T-cell (primary cell): ENCODE measurements at regions not wholly inside any gene's neighbourhood (a gene's known extent, or its start where the extent isn't known, plus 50 kb on each side); places are given as distances from the start of the nearest gene placed in this dataset.
"Not testable (repeated sequence)": the region's sequence is repeated elsewhere in the genome, so short reads cannot be mapped to it uniquely, and the experiment has no call there.

Experiments
- ATAC-seq, 4 experiments: fragments of 200-7000 bp in 3 of 4; fragments of 150-1000 bp in 1 of 4; cut with Tn5 transposase; replicated peaks in 1 of 4; 1 replicate in 3 of 4; 2 replicates in 1 of 4; pipeline ENCODE4 v1.10.0; 2021; ENCODE audit warnings: moderate library complexity in 3 of 4, mild to moderate bottlenecking in 2 of 4, moderate number of reproducible peaks in 1 of 4
- CTCF ChIA-PET, 2 donors: fragments of 300-600 bp; sonication (Branson Sonifier 250); formaldehyde crosslinking; loops; one replicate each; lab custom pipeline; 2022; ENCODE audit warnings: antibody characterized with exemption in 2 of 2; lab: Charles Lee
- POLR2A ChIA-PET, 2 donors: fragments of 300-600 bp; sonication (Branson Sonifier 250); formaldehyde crosslinking; loops; one replicate each; lab custom pipeline; 2022; ENCODE audit warnings: antibody characterized with exemption in 2 of 2; lab: Charles Lee
- DNase-seq, 35 experiments: peaks; one replicate each; pipeline versions ENCODE4 v3.0.0 to v3.0.0-alpha.2; 2013 to 2023
- H3K27ac ChIP-seq: one replicate; pipeline ENCODE4 v1.5.1; 2013; ENCODE audit warnings: low read length
- H3K27me3 ChIP-seq, 2 experiments: replicated peaks in 1 of 2; 1 replicate in 1 of 2; 2 replicates in 1 of 2; pipeline versions ENCODE4 v1.6.1 to v1.7.0; 2013; ENCODE audit warnings: low read length in 1 of 2, mixed read lengths in 1 of 2; ENCODE audit not compliant: control insufficient read depth in 2 of 2, insufficient read depth in 2 of 2; ENCODE audit errors: extremely low read depth in 1 of 2
- H3K36me3 ChIP-seq, 2 donors: 1 replicate in 1 of 2; 2 replicates in 1 of 2; pipeline versions ENCODE4 v1.6.1 to v1.7.0; 2013; ENCODE audit warnings: low read length in 1 of 2; ENCODE audit not compliant: control insufficient read depth in 2 of 2, insufficient read depth in 1 of 2; ENCODE audit errors: extremely low read depth in 1 of 2
- H3K4me1 ChIP-seq, 2 experiments: 1 replicate in 1 of 2; 2 replicates in 1 of 2; pipeline versions ENCODE4 v1.6.1 to v1.7.0; 2013; ENCODE audit warnings: low read length in 2 of 2, mixed read lengths in 1 of 2; ENCODE audit not compliant: insufficient read depth in 2 of 2, control insufficient read depth in 1 of 2; ENCODE audit errors: extremely low read depth in 1 of 2
- H3K4me3 ChIP-seq, 2 donors: 1 replicate in 1 of 2; 2 replicates in 1 of 2; pipeline versions ENCODE4 v1.5.1 to v1.7.0; 2013; ENCODE audit warnings: mild to moderate bottlenecking in 2 of 2, low read length in 1 of 2, moderate library complexity in 1 of 2; ENCODE audit not compliant: control insufficient read depth in 1 of 2; ENCODE audit errors: extremely low read depth in 1 of 2
- H3K9me3 ChIP-seq: 2 replicates; pipeline ENCODE4 v1.7.0; 2013
- H3K27ac Mint-ChIP-seq, 2 donors: one replicate each; pipeline ENCODE4 v1.8.0; 2020 to 2021; ENCODE audit warnings: mild to moderate bottlenecking in 2 of 2, mixed read lengths in 2 of 2
- H3K27me3 Mint-ChIP-seq, 2 donors: one replicate each; pipeline ENCODE4 v1.8.0; 2021 to 2022; ENCODE audit warnings: mixed read lengths in 2 of 2
- H3K36me3 Mint-ChIP-seq: one replicate; pipeline ENCODE4 v1.8.0; 2021; ENCODE audit warnings: mixed read lengths
- H3K4me1 Mint-ChIP-seq, 3 donors: one replicate each; pipeline ENCODE4 v1.8.0; 2020 to 2022; ENCODE audit warnings: mixed read lengths in 3 of 3, mild to moderate bottlenecking in 1 of 3
- H3K4me3 Mint-ChIP-seq, 3 donors: one replicate each; pipeline ENCODE4 v1.8.0; 2020 to 2022; ENCODE audit warnings: mild to moderate bottlenecking in 3 of 3, mixed read lengths in 3 of 3, moderate library complexity in 3 of 3
- H3K9me3 Mint-ChIP-seq, 3 donors: one replicate each; pipeline ENCODE4 v1.8.0; 2020 to 2022; ENCODE audit warnings: mixed read lengths in 3 of 3
- WGBS: methylation state at CpG from one replicate; pipeline ENCODE4 v1.1.5; 2013; ENCODE audit warnings: missing lambda C conversion rate; ENCODE audit not compliant: insufficient coverage; 5-methylcytosine and 5-hydroxymethylcytosine counted together

DNA sequence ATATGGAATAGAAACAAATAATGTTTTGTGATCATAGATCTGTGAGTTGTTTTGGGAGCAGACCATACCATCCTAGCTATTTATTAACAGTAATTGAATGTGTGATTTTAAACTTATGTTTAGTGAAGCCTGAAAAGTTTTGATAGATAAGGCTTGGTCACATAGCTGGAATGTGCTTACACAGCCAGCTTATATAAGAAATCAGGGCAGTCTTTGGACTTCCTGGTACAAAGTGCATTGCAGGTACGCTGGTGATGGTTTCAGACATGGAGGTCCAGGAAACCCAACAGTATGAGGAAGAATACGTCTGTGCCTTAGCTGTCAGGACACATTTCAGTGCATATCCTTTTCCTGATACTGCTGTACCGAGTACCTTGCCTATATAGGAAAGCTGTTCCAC is 2316.2 kb upstream of the PCDH20 start:
- no peak overlapping the region for H3K27ac ChIP-seq
- no peaks in the 10 kb centered on the region for H3K27me3 ChIP-seq
- Mint-ChIP-seq H3K4me3 (no peak overlapping the region), H3K27me3 (no peaks in the 10 kb centered on the region), H3K27ac (no peak overlapping the region), H3K36me3 (no peaks in the 10 kb centered on the region), H3K9me3 (peaks cover 2 to 12% (median 7%) of the 10 kb centered on the region in 3 donors), H3K4me1 (no peaks in the 10 kb centered on the region)
- ChIA-PET POLR2A (no interaction called here), CTCF (no interaction called here)
- no peaks in the 10 kb centered on the region for H3K9me3 ChIP-seq
- WGBS, result 68% methylated on average over 2 of the region's 3 CpGs
- DNase-seq (no peak), ATAC-seq (no peak)
- no peak overlapping the region for H3K4me3 ChIP-seq
- no peaks in the 10 kb centered on the region for H3K36me3 ChIP-seq
- H3K4me1 ChIP-seq, result no peaks in the 10 kb centered on the region

DNA sequence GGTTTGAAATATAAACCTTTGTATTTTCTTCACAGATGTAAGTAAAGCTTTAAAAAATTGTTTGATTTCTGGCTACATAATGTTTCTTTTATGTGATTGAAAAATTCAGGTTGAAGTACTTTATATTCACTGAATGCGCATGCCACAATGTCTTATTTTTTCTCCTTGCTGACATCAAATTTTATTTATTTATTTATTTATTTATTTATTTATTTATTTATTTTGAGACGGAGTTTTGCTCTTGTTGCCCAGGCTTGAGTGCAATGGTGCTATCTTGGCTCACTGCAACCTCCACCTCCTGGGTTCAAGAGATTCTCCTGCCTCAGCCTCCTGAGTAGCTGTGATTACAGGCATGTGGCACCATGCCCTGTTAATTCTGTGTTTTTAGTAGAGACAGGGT is 2296.5 kb upstream of the PCDH20 start:
- H3K4me1 Mint-ChIP-seq, H3K4me3 ChIP-seq, DNase-seq, ATAC-seq, H3K27ac Mint-ChIP-seq, H3K36me3 Mint-ChIP-seq, H3K4me1 ChIP-seq, H3K36me3 ChIP-seq, H3K27me3 Mint-ChIP-seq, H3K27me3 ChIP-seq, H3K9me3 ChIP-seq, H3K27ac ChIP-seq, CTCF ChIA-PET, POLR2A ChIA-PET, H3K4me3 Mint-ChIP-seq: not testable (repeated sequence)
- H3K9me3 Mint-ChIP-seq, result peaks cover 4 to 12% (median 7%) of the 10 kb centered on the region in 3 donors
- no CpG with 5 or more reads among the region's 2 CpGs for WGBS

DNA sequence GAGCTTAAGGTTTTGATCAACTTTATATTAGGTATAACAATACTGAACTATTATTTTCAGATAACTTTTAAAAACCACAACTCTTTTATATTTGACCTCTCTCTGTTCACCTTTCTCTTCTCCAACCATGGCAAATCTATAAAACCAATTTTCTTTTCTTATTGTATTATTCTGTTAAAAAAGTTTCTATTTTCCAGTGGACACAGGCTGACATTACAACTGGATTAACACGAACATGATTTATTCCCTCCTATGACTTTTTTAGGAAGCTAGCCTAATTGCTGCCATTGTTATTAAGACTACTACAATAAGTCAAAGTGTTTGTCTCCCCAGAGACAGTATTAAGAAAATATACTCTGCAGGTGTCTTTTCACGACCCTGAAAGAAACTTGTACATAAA is 2291.1 kb upstream of the PCDH20 start:
- POLR2A ChIA-PET, result no interaction called here
- Mint-ChIP-seq H3K36me3 (no peaks in the 10 kb centered on the region), H3K27ac (no peak overlapping the region), H3K27me3 (no peaks in the 10 kb centered on the region), H3K9me3 (peaks cover 9 to 12% (median 10%) of the 10 kb centered on the region in 3 donors), H3K4me1 (no peaks in the 10 kb centered on the region), H3K4me3 (no peak overlapping the region)
- Histone ChIP-seq H3K4me3 (no peak overlapping the region), H3K27ac (no peak overlapping the region), H3K9me3 (no peaks in the 10 kb centered on the region), H3K27me3 (no peaks in the 10 kb centered on the region), H3K4me1 (no peaks in the 10 kb centered on the region), H3K36me3 (no peaks in the 10 kb centered on the region)
- DNase-seq (no peak), ATAC-seq (no peak)
- no CpG with 5 or more reads among the region's 2 CpGs for WGBS
- CTCF ChIA-PET, result no interaction called here

DNA sequence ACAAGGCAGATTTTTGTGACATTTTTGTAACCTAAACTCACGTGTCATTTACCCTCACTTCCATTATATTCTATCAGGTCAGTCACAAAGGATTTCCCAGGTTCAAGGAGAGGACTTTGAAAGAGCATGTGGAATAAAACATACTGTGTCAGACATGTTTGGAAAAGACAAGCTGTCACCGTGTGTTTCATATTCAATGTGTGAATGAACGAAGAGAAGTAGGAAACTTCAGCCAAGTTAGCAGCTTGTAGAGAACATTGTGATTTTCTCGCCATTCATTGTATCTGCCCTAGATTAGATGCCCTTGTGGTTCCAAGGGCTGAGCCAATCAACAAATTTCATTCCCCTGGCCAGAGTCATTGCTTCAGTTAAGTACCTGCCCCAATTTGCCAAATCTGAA is 2288.9 kb upstream of the PCDH20 start:
- Mint-ChIP-seq H3K36me3 (no peaks in the 10 kb centered on the region), H3K4me1 (no peaks in the 10 kb centered on the region), H3K9me3 (peaks cover 10 to 12% (median 10%) of the 10 kb centered on the region in 3 donors), H3K27me3 (no peaks in the 10 kb centered on the region), H3K4me3 (no peak overlapping the region), H3K27ac (no peak overlapping the region)
- WGBS, result 87% methylated on average over 3 of the region's 4 CpGs
- Histone ChIP-seq H3K4me3 (no peak overlapping the region), H3K9me3 (no peaks in the 10 kb centered on the region), H3K27me3 (no peaks in the 10 kb centered on the region), H3K27ac (no peak overlapping the region), H3K4me1 (no peaks in the 10 kb centered on the region), H3K36me3 (no peaks in the 10 kb centered on the region)
- DNase-seq (no peak), ATAC-seq (no peak)
- ChIA-PET CTCF (no interaction called here), POLR2A (no interaction called here)

DNA sequence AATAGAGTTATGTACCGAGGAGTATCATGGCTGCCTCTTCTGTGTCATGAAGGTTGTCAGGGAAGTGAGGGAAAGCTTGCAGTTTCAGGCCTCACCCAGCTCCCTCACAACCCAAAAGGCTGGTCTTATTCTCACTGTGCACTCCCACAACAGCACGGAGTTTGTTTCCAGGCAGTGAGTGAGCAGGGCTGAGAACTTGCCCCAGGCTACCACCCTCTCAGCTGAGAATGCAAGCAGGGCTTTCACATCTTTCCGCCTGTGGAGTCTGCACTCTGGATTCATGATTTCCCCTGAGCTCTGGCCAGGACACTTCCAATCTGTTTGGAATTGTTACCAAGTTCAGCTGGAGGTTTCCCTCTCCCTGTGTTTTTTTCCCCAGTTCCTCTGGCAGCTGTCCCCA is 2284.7 kb upstream of the PCDH20 start:
- ATAC-seq (no peak), DNase-seq (no peak)
- Histone ChIP-seq H3K36me3 (no peaks in the 10 kb centered on the region), H3K27ac (no peak overlapping the region), H3K9me3 (no peaks in the 10 kb centered on the region), H3K4me1 (no peaks in the 10 kb centered on the region), H3K4me3 (no peak overlapping the region), H3K27me3 (no peaks in the 10 kb centered on the region)
- 92% methylated on average over 2 of the region's 3 CpGs for WGBS
- Mint-ChIP-seq H3K4me3 (no peak overlapping the region), H3K4me1 (no peaks in the 10 kb centered on the region), H3K36me3 (no peaks in the 10 kb centered on the region), H3K27ac (no peak overlapping the region), H3K27me3 (no peaks in the 10 kb centered on the region), H3K9me3 (peaks cover 10 to 15% (median 11%) of the 10 kb centered on the region in 3 donors)
- ChIA-PET POLR2A (interaction anchor here in 1 of 2 donors (0.6 kb wide), 1 partner anchor 771 kb away, joined by 3 read pairs; no protein-coding TSS in a partner anchor), CTCF (no interaction called here)

DNA sequence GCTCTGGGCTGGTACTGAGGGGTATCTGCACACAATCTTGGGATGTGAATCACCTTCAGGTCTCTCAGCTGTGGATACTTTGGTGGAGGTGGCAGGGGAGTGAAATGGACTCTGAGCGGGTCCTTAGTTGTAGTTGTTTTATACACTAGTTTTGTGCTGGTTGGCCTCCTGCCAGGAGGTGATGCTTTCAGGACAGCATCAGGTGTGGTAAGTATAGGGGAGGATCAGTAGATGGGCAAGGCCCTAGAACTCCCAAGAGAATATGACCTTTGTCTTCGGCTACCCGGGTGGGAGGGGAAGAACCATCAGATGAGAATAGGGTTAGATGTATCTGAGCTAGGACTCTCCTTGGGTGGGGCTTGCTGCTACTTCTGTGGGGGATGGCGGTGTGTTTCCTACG is 2284.3 kb upstream of the PCDH20 start:
- Histone ChIP-seq H3K27me3 (no peaks in the 10 kb centered on the region), H3K27ac (no peak overlapping the region), H3K36me3 (no peaks in the 10 kb centered on the region), H3K9me3 (no peaks in the 10 kb centered on the region), H3K4me3 (no peak overlapping the region), H3K4me1 (no peaks in the 10 kb centered on the region)
- Mint-ChIP-seq H3K9me3 (peaks cover 10 to 19% (median 15%) of the 10 kb centered on the region in 3 donors), H3K27me3 (no peaks in the 10 kb centered on the region), H3K27ac (no peak overlapping the region), H3K4me1 (no peaks in the 10 kb centered on the region), H3K36me3 (no peaks in the 10 kb centered on the region), H3K4me3 (no peak overlapping the region)
- WGBS, result 95% methylated on average over 2 of the region's 5 CpGs
- POLR2A ChIA-PET, result no interaction called here
- CTCF ChIA-PET, result no interaction called here
- DNase-seq (no peak), ATAC-seq (no peak)

DNA sequence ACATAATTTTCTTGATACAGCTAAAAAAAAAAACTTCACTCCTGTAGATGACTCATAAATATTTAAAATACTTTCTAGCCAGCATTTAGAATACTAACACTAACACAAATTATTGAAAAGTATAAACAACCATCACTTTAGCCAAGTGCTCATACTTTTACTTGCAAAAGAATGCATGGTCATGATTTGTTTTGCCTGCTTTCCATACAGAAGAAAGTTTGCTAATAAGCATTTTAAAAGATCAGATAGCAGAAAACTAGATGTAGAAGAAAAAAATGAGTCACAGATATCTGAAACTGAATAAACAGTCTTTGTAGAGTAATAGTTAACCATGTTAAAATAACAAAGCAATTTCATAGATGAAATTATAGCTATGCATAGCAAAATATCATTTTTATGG is 2280.4 kb upstream of the PCDH20 start:
- no peaks in the 10 kb centered on the region for H3K27me3 ChIP-seq
- no peaks in the 10 kb centered on the region for H3K4me1 Mint-ChIP-seq
- H3K27ac Mint-ChIP-seq, result no peak overlapping the region
- CTCF ChIA-PET, result no interaction called here
- H3K9me3 Mint-ChIP-seq, result peaks cover 4 to 21% (median 19%) of the 10 kb centered on the region in 3 donors
- no peaks in the 10 kb centered on the region for H3K27me3 Mint-ChIP-seq
- no peak for ATAC-seq
- H3K27ac ChIP-seq, result no peak overlapping the region
- H3K36me3 Mint-ChIP-seq, result no peaks in the 10 kb centered on the region
- no peak overlapping the region for H3K4me3 Mint-ChIP-seq
- no peaks in the 10 kb centered on the region for H3K9me3 ChIP-seq
- POLR2A ChIA-PET, result no interaction called here
- H3K36me3 ChIP-seq, result no peaks in the 10 kb centered on the region
- H3K4me3 ChIP-seq, result no peak overlapping the region
- no peaks in the 10 kb centered on the region for H3K4me1 ChIP-seq
- no peak for DNase-seq
